IMR-90 (cell line): ENCODE measurements at regions not wholly inside any gene's neighbourhood (a gene's known extent, or its start where the extent isn't known, plus 50 kb on each side); places are given as distances from the start of the nearest gene placed in this dataset.

Experiments
- ATAC-seq: fragments of 200-7000 bp; cut with Tn5 transposase; 2 replicates; pipeline ENCODE4 v1.9.1; 2020; ENCODE audit warnings: low read depth, mild to moderate bottlenecking, moderate library complexity
- BruUV-seq: library from RNA; stranded (reverse); fragments of 400-500 nt; replicated peaks from 2 replicates; lab custom pipeline; 2021; lab: Mats Ljungman, UMichigan
- CTCF ChIA-PET: fragments of 300-600 bp; formaldehyde crosslinking; extraction: SDS; loops from one replicate; lab custom pipeline; 2021; ENCODE audit warnings: antibody characterized with exemption; lab: Yijun Ruan, JAX
- POLR2A ChIA-PET: fragments of 300-600 bp; sonication (Branson Sonifier 250); formaldehyde crosslinking; loops from one replicate; lab custom pipeline; 2022; ENCODE audit warnings: antibody characterized with exemption; ENCODE audit not compliant: unreplicated experiment; lab: Charles Lee
- DNase-seq: peaks from one replicate; pipeline ENCODE4 v3.0.0; 2013
- H2AFZ ChIP-seq: replicated peaks from 2 replicates; pipeline ENCODE3; 2013; ENCODE audit warnings: low read length, mild to moderate bottlenecking; ENCODE audit not compliant: poor library complexity
- H2AK5ac ChIP-seq: 2 replicates; pipeline ENCODE4 v1.6.1; 2013; ENCODE audit warnings: low read depth, low read length, inconsistent platforms
- H2AK9ac ChIP-seq: replicated peaks from 2 replicates; pipeline ENCODE3; 2013; ENCODE audit warnings: mild to moderate bottlenecking, low read depth, low read length, moderate library complexity; ENCODE audit not compliant: poor library complexity
- H2BK120ac ChIP-seq: 2 replicates; pipeline ENCODE4 v1.6.1; 2013; ENCODE audit warnings: low read depth, low read length, inconsistent platforms
- H2BK15ac ChIP-seq: 3 replicates; pipeline ENCODE4 v1.6.1; 2013; ENCODE audit warnings: low read depth, low read length, inconsistent platforms
- H2BK20ac ChIP-seq: 2 replicates; pipeline ENCODE4 v1.6.1; 2013; ENCODE audit warnings: low read depth, mild to moderate bottlenecking, inconsistent platforms, low read length, moderate library complexity
- H2BK5ac ChIP-seq: 2 replicates; pipeline ENCODE4 v1.6.1; 2013; ENCODE audit warnings: mild to moderate bottlenecking, low read depth, low read length, inconsistent platforms; ENCODE audit not compliant: poor library complexity, severe bottlenecking
- H3K14ac ChIP-seq: replicated peaks from 2 replicates; pipeline ENCODE4 v1.6.1; 2013; ENCODE audit warnings: low read depth, low read length, inconsistent platforms
- H3K18ac ChIP-seq: 2 replicates; pipeline ENCODE4 v1.6.1; 2013; ENCODE audit warnings: low read depth, low read length, control low read depth
- H3K23ac ChIP-seq: 2 replicates; pipeline ENCODE4 v1.6.1; 2013; ENCODE audit warnings: low read depth, low read length, inconsistent platforms
- H3K27ac ChIP-seq: 2 replicates; pipeline ENCODE4 v1.5.1; 2013; ENCODE audit warnings: mild to moderate bottlenecking, control low read depth, low read length; ENCODE audit not compliant: insufficient read depth
- H3K27me3 ChIP-seq: 2 replicates; pipeline ENCODE4 v1.6.1; 2013; ENCODE audit warnings: low read length; ENCODE audit not compliant: control insufficient read depth, insufficient read depth
- H3K36me3 ChIP-seq: 2 replicates; pipeline ENCODE4 v1.6.1; 2013; ENCODE audit warnings: low read length, mixed read lengths; ENCODE audit not compliant: control insufficient read depth, insufficient read depth
- H3K4ac ChIP-seq: 2 replicates; pipeline ENCODE4 v1.6.1; 2013; ENCODE audit warnings: low read depth, low read length, inconsistent platforms
- H3K4me1 ChIP-seq: 2 replicates; pipeline ENCODE4 v1.6.1; 2013; ENCODE audit warnings: low read length, mixed read lengths; ENCODE audit not compliant: control insufficient read depth, insufficient read depth
- H3K4me2 ChIP-seq: 2 replicates; pipeline ENCODE4 v1.6.1; 2013; ENCODE audit warnings: low read depth, mild to moderate bottlenecking, control low read depth, low read length, moderate library complexity
- H3K4me3 ChIP-seq: 2 replicates; pipeline ENCODE4 v1.5.1; 2013; ENCODE audit warnings: low read depth, mild to moderate bottlenecking, control low read depth, low read length, moderate library complexity; ENCODE audit not compliant: insufficient read depth
- H3K56ac ChIP-seq: 2 replicates; pipeline ENCODE4 v1.6.1; 2013; ENCODE audit warnings: low read length, inconsistent platforms; ENCODE audit not compliant: insufficient read depth; ENCODE audit errors: extremely low read depth
- H3K79me1 ChIP-seq, 2 experiments: 2 replicates each; pipeline ENCODE4 v1.6.1; 2013; ENCODE audit warnings: low read length in 2 of 2, inconsistent platforms in 1 of 2, low read depth in 1 of 2
- H3K9ac ChIP-seq: 2 replicates; pipeline ENCODE4 v1.6.1; 2013; ENCODE audit warnings: low read depth, low read length, control low read depth
- H3K9me1 ChIP-seq: 2 replicates; pipeline ENCODE4 v1.6.1; 2013; ENCODE audit warnings: low read length, inconsistent platforms; ENCODE audit not compliant: insufficient read depth
- H3K9me3 ChIP-seq: 2 replicates; pipeline ENCODE4 v1.6.1; 2013; ENCODE audit warnings: low read length; ENCODE audit not compliant: control insufficient read depth, insufficient read depth
- H4K20me1 ChIP-seq: 2 replicates; pipeline ENCODE4 v1.6.1; 2013; ENCODE audit warnings: low read length, inconsistent platforms; ENCODE audit not compliant: insufficient read depth
- H4K5ac ChIP-seq: 2 replicates; pipeline ENCODE4 v1.6.1; 2013; ENCODE audit warnings: mild to moderate bottlenecking, low read depth, low read length, control low read depth
- H4K8ac ChIP-seq, 2 experiments: 2 replicates each; pipeline ENCODE4 v1.6.1; 2013; ENCODE audit warnings: low read depth in 2 of 2, low read length in 2 of 2, control low read depth in 1 of 2, inconsistent platforms in 1 of 2
- H4K91ac ChIP-seq: 2 replicates; pipeline ENCODE4 v1.6.1; 2013; ENCODE audit warnings: low read depth, low read length, inconsistent platforms; ENCODE audit not compliant: insufficient read depth
- BHLHE40 ChIP-seq: fragments of 150-350 bp; IDR thresholded peaks from 2 replicates; pipeline ENCODE4 v1.6.1; 2016; ENCODE audit warnings: mild to moderate bottlenecking, low read depth, low read length
- CHD1 ChIP-seq: IDR thresholded peaks from 2 replicates; pipeline ENCODE4 v1.6.1; 2012; ENCODE audit warnings: low read depth, low read length, improper control_type of control experiment
- CTCF ChIP-seq: conservative IDR thresholded peaks from 2 replicates; pipeline ENCODE4 v1.5.1; 2012; ENCODE audit warnings: mild to moderate bottlenecking, low read depth, low read length, improper control_type of control experiment
- FOS ChIP-seq: fragments of 150-350 bp; IDR thresholded peaks from 2 replicates; pipeline ENCODE4 v1.6.1; 2016; ENCODE audit warnings: low read depth, low read length
- MAFK ChIP-seq: IDR thresholded peaks from 2 replicates; pipeline ENCODE4 v1.6.1; 2012; ENCODE audit warnings: low read depth, low read length, improper control_type of control experiment
- MAZ ChIP-seq: IDR thresholded peaks from 2 replicates; pipeline ENCODE4 v1.6.1; 2012; ENCODE audit warnings: low read depth, mild to moderate bottlenecking, low read length, improper control_type of control experiment, moderate library complexity, borderline replicate concordance
- NFE2L2 ChIP-seq: fragments of 150-350 bp; IDR thresholded peaks from 2 replicates; pipeline ENCODE4 v1.6.1; 2016; ENCODE audit warnings: low read depth, mild to moderate bottlenecking, low read length
- RAD21 ChIP-seq: IDR thresholded peaks from 2 replicates; pipeline ENCODE4 v1.6.1; 2012; ENCODE audit warnings: low read length, improper control_type of control experiment
- RCOR1 ChIP-seq: IDR thresholded peaks from 2 replicates; pipeline ENCODE4 v1.6.1; 2012; ENCODE audit warnings: mild to moderate bottlenecking, low read length, improper control_type of control experiment; ENCODE audit not compliant: insufficient replicate concordance
- WGBS, 2 experiments: methylation state at CpG; one replicate each; pipeline versions ENCODE4 v1.1.5 to v1.1.7; 2013; ENCODE audit warnings: missing lambda C conversion rate in 2 of 2; ENCODE audit not compliant: insufficient read length in 1 of 2; ENCODE audit errors: extremely low coverage in 2 of 2; 5-methylcytosine and 5-hydroxymethylcytosine counted together
- dilution Hi-C: fragments of 300-500 bp; cut with HindIII; formaldehyde crosslinking; loops from one replicate; pipeline ENCODE4 v1.14.3; 2018; ENCODE audit warnings: low sequenced_read_pairs; ENCODE audit not compliant: unreplicated experiment
- in situ Hi-C: fragments of 300-500 bp; cut with MboI; formaldehyde crosslinking; loops from 3 replicates; pipeline ENCODE4 v1.14.3; 2019; ENCODE audit warnings: low sequenced_read_pairs, inconsistent platforms, mixed read lengths
- intact Hi-C: fragments of 100-400 bp; cut with micrococcal nuclease; formaldehyde crosslinking; loops from 2 replicates; pipeline ENCODE4 v1.10.0; 2022
- TF ChIP-seq, protein P1 (sequence below): fragments of 150-350 bp; IDR thresholded peaks from 2 replicates; pipeline ENCODE4 v1.6.1; 2017; ENCODE audit warnings: mild to moderate bottlenecking, antibody characterized with exemption, low read length, low read depth

DNA sequence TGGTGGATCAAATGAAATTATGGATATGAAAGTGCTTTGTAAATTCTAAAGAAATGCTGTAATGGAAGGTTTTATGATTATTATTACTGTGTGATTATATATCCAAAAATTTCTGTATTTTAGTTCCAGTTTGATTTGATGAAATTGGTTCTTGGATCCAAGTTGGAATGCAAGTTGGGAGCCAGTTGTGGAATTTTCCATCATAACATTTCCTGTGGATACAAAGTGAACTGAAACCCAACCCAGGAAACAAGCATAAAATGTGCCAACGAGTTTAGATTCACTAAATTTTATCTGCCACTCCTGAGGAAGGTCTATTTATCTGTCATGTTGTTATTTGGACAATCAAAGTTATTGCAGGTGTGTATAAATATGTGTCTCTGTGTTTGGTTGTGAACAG, 131.4 kb upstream of the MDFIC start:
- no peak overlapping the region for H3K4me2 ChIP-seq
- H4K20me1 ChIP-seq, result no peaks in the 10 kb centered on the region
- no peaks in the 10 kb centered on the region for H3K9me3 ChIP-seq
- no peak overlapping the region for H2BK15ac ChIP-seq
- H4K91ac ChIP-seq, result no peak overlapping the region
- ATAC-seq (no peak), DNase-seq (no peak)
- intact Hi-C loops (no loop called here), dilution Hi-C loops (no loop called here), in situ Hi-C loops (no loop called here)
- H3K9ac ChIP-seq, result no peak overlapping the region
- ChIA-PET CTCF (no interaction called here), POLR2A (no interaction called here)
- no peak overlapping the region for H2BK5ac ChIP-seq
- no peak overlapping the region for H3K56ac ChIP-seq
- no peaks in the 10 kb centered on the region for H3K79me1 ChIP-seq
- H3K18ac ChIP-seq, result no peak overlapping the region; the same call in 1 of the 2 replicates
- H2AK9ac ChIP-seq, result no peak overlapping the region
- no peak overlapping the region for H3K14ac ChIP-seq
- 0 out of 2 replicates have a peak overlapping the region, but pooled peaks have one; percentile 35 for H3K4ac ChIP-seq
- H4K5ac ChIP-seq, result no peak overlapping the region
- H3K4me1 ChIP-seq, result peaks cover 4% of the 10 kb centered on the region; the same call in 1 of the 2 replicates
- no peak overlapping the region for H2AK5ac ChIP-seq
- H3K27me3 ChIP-seq, result no peaks in the 10 kb centered on the region
- H2BK120ac ChIP-seq, result peak overlapping the region; percentile 21; the same call in 1 of the 2 replicates
- BruUV-seq, result no TSS peak
- H3K23ac ChIP-seq, result no peak overlapping the region
- H3K4me3 ChIP-seq, result no peak overlapping the region
- no peak overlapping the region for H3K27ac ChIP-seq
- no peak overlapping the region; the same call in 1 of the 2 replicates for H2BK20ac ChIP-seq
- H2AFZ ChIP-seq, result no peak overlapping the region
- no CpG with 5 or more reads among the region's 1 CpG for WGBS, 2 experiments
- H4K8ac ChIP-seq, result no peak overlapping the region
- H3K9me1 ChIP-seq, result no peaks in the 10 kb centered on the region
- TF ChIP-seq NFE2L2 (no peak), BHLHE40 (no peak), CHD1 (no peak), CTCF (no peak), RCOR1 (no peak), MAZ (no peak), MAFK (no peak), FOS (no peak), RAD21 (no peak)
- TF ChIP-seq, protein P1, sequence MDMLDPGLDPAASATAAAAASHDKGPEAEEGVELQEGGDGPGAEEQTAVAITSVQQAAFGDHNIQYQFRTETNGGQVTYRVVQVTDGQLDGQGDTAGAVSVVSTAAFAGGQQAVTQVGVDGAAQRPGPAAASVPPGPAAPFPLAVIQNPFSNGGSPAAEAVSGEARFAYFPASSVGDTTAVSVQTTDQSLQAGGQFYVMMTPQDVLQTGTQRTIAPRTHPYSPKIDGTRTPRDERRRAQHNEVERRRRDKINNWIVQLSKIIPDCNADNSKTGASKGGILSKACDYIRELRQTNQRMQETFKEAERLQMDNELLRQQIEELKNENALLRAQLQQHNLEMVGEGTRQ, result no peak
- no peaks in the 10 kb centered on the region for H3K36me3 ChIP-seq
